Thyroid gland (tissue), 4 donors: ENCODE measurements at regions not wholly inside any gene's neighbourhood (a gene's known extent, or its start where the extent isn't known, plus 50 kb on each side); places are given as distances from the start of the nearest gene placed in this dataset.

Experiments used
- POLR2A ChIP-seq, 2 donors: fragments of 450-650 bp; IDR thresholded peaks; one replicate each; pipeline ENCODE4 v1.6.1; 2017; ENCODE audit warnings: antibody characterized with exemption in 2 of 2, mild to moderate bottlenecking in 2 of 2, moderate library complexity in 1 of 2
- TF ChIP-seq, protein P1 (sequence below), 6 experiments: fragments of 200-600 bp in 3 of 6; fragments of 450-650 bp in 3 of 6; sonication (generic) in 3 of 6; IDR thresholded peaks; one replicate each; pipeline ENCODE4 v1.5.1; 2016 to 2019; ENCODE audit warnings: antibody characterized with exemption in 6 of 6, mild to moderate bottlenecking in 2 of 6, inconsistent platforms in 1 of 6, moderate library complexity in 1 of 6

GRCh38 chr5:107736638-107737037 lies 65.9 kb upstream of the EFNA5 start:
- no peak for TF ChIP-seq POLR2A (IDR thresholded peaks at IDR 0.05)
- TF ChIP-seq, protein P1, sequence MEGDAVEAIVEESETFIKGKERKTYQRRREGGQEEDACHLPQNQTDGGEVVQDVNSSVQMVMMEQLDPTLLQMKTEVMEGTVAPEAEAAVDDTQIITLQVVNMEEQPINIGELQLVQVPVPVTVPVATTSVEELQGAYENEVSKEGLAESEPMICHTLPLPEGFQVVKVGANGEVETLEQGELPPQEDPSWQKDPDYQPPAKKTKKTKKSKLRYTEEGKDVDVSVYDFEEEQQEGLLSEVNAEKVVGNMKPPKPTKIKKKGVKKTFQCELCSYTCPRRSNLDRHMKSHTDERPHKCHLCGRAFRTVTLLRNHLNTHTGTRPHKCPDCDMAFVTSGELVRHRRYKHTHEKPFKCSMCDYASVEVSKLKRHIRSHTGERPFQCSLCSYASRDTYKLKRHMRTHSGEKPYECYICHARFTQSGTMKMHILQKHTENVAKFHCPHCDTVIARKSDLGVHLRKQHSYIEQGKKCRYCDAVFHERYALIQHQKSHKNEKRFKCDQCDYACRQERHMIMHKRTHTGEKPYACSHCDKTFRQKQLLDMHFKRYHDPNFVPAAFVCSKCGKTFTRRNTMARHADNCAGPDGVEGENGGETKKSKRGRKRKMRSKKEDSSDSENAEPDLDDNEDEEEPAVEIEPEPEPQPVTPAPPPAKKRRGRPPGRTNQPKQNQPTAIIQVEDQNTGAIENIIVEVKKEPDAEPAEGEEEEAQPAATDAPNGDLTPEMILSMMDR (IDR thresholded peaks at IDR 0.05): no peak
